DND-41 (cell line): ENCODE measurements at regions not wholly inside any gene's neighbourhood (a gene's known extent, or its start where the extent isn't known, plus 50 kb on each side); places are given as distances from the start of the nearest gene placed in this dataset.
"Not testable (repeated sequence)": the region's sequence is repeated elsewhere in the genome, so short reads cannot be mapped to it uniquely, and the experiment has no call there.

Experiments used
- ATAC-seq: fragments of 200-7000 bp; cut with Tn5 transposase; 3 replicates; pipeline ENCODE4 v1.9.1; 2021; ENCODE audit warnings: low read depth; ENCODE audit not compliant: insufficient read depth
- DNase-seq: peaks from one replicate; pipeline ENCODE4 v3.0.0-alpha.2; 2020
- H2AFZ ChIP-seq: 2 replicates; pipeline ENCODE4 v1.6.0; 2012; ENCODE audit warnings: low read depth, low read length
- H3K27ac ChIP-seq: 2 replicates; pipeline ENCODE4 v1.5.1; 2012; ENCODE audit warnings: low read length, inconsistent platforms
- H3K27me3 ChIP-seq: fragments of 200-600 bp; sonication (generic); 2 replicates; pipeline ENCODE4 v1.6.0; 2012; ENCODE audit warnings: low read length, mild to moderate bottlenecking, inconsistent platforms; ENCODE audit not compliant: insufficient read depth, poor library complexity
- H3K36me3 ChIP-seq: 2 replicates; pipeline ENCODE4 v1.5.1; 2012; ENCODE audit warnings: low read length, inconsistent platforms; ENCODE audit not compliant: insufficient read depth
- H3K4me1 ChIP-seq: 2 replicates; pipeline ENCODE4 v1.5.1; 2012; ENCODE audit warnings: mild to moderate bottlenecking, low read length; ENCODE audit not compliant: insufficient read depth
- H3K4me2 ChIP-seq: 2 replicates; pipeline ENCODE4 v1.6.0; 2012; ENCODE audit warnings: mild to moderate bottlenecking, moderate library complexity, low read length, inconsistent platforms; ENCODE audit not compliant: insufficient read depth
- H3K4me3 ChIP-seq, 2 experiments: fragments of 200-600 bp in 1 of 2; shearing (Covaris generic) in 1 of 2; 2 replicates each; pipeline ENCODE4 v1.5.1; 2012 to 2016; ENCODE audit warnings: inconsistent platforms in 2 of 2, low read length in 2 of 2, mild to moderate bottlenecking in 2 of 2, low read depth in 1 of 2, moderate library complexity in 1 of 2
- H3K79me2 ChIP-seq: 2 replicates; pipeline ENCODE4 v1.6.0; 2012; ENCODE audit warnings: low read length, inconsistent platforms; ENCODE audit not compliant: insufficient read depth
- H3K9ac ChIP-seq: 2 replicates; pipeline ENCODE4 v1.6.0; 2012; ENCODE audit warnings: low read depth, mild to moderate bottlenecking, inconsistent platforms, low read length, moderate library complexity
- H3K9me3 ChIP-seq: 2 replicates; pipeline ENCODE4 v1.5.1; 2012; ENCODE audit warnings: low read length, moderate library complexity, mild to moderate bottlenecking, inconsistent platforms; ENCODE audit not compliant: insufficient read depth, severe bottlenecking
- H4K20me1 ChIP-seq: 2 replicates; pipeline ENCODE4 v1.6.0; 2012; ENCODE audit warnings: low read length; ENCODE audit not compliant: insufficient read depth
- CTCF ChIP-seq: IDR thresholded peaks from 2 replicates; pipeline ENCODE4 v1.5.1; 2012; ENCODE audit warnings: borderline replicate concordance, low read length, moderate library complexity, mild to moderate bottlenecking; ENCODE audit not compliant: poor library complexity, severe bottlenecking; ENCODE audit errors: extremely low read depth
- EZH2 ChIP-seq: IDR thresholded peaks from 3 replicates; pipeline ENCODE4 v1.6.1; 2012; ENCODE audit warnings: borderline replicate concordance, low read depth, mild to moderate bottlenecking, moderate library complexity, low read length, inconsistent platforms; ENCODE audit not compliant: severe bottlenecking

GRCh38 chr4:167890226-167890625 lies 202.1 kb upstream of the ANXA10 start:
- ATAC-seq, result no peak

GRCh38 chr4:167893531-167893930 lies 198.8 kb upstream of the ANXA10 start:
- Histone ChIP-seq H3K9ac (no peak overlapping the region), H4K20me1 (no peaks in the 10 kb centered on the region), H3K4me3 (no peak overlapping the region), H3K4me2 (no peak overlapping the region), H3K36me3 (no peaks in the 10 kb centered on the region), H3K79me2 (no peaks in the 10 kb centered on the region), H3K27ac (no peak overlapping the region), H2AFZ (no peak overlapping the region), H3K27me3 (no peaks in the 10 kb centered on the region), H3K4me1 (no peaks in the 10 kb centered on the region), H3K9me3 (no peaks in the 10 kb centered on the region)
- no peak for ATAC-seq
- TF ChIP-seq EZH2 (no peak), CTCF (no peak)
- DNase-seq, result no peak

More at GRCh38 chr4:167890226-167890625, 202.1 kb upstream of the ANXA10 start:
- no peak for DNase-seq
- peaks cover 3% of the 10 kb centered on the region for H3K9me3 ChIP-seq
- H3K9ac ChIP-seq, result no peak overlapping the region
- H3K4me2 ChIP-seq, result no peak overlapping the region
- no peaks in the 10 kb centered on the region for H3K27me3 ChIP-seq
- no peaks in the 10 kb centered on the region for H4K20me1 ChIP-seq
- no peaks in the 10 kb centered on the region for H3K4me1 ChIP-seq
- no peak overlapping the region for H3K4me3 ChIP-seq
- H3K36me3 ChIP-seq, result no peaks in the 10 kb centered on the region
- TF ChIP-seq CTCF (no peak), EZH2 (no peak)
- H2AFZ ChIP-seq, result no peak overlapping the region
- H3K79me2 ChIP-seq, result no peaks in the 10 kb centered on the region
- H3K27ac ChIP-seq, result no peak overlapping the region

- ATAC-seq, H3K27me3 ChIP-seq, H4K20me1 ChIP-seq, H2AFZ ChIP-seq, DNase-seq, H3K9me3 ChIP-seq, H3K79me2 ChIP-seq, H3K4me2 ChIP-seq, H3K4me3 ChIP-seq, H3K27ac ChIP-seq, H3K4me1 ChIP-seq, H3K9ac ChIP-seq, H3K36me3 ChIP-seq: not testable (repeated sequence)
These were observed 196.1 kb upstream of the ANXA10 start for GRCh38 chr4:167896260-167896659.

- Histone ChIP-seq H3K9me3 (no peaks in the 10 kb centered on the region), H3K36me3 (no peaks in the 10 kb centered on the region), H3K79me2 (no peaks in the 10 kb centered on the region), H3K9ac (no peak overlapping the region), H3K4me2 (no peak overlapping the region), H2AFZ (no peak overlapping the region), H3K27me3 (no peaks in the 10 kb centered on the region), H3K4me3 (no peak overlapping the region), H3K4me1 (no peaks in the 10 kb centered on the region), H3K27ac (no peak overlapping the region), H4K20me1 (no peaks in the 10 kb centered on the region)
- TF ChIP-seq CTCF, result no peak
- no peak for TF ChIP-seq EZH2
- ATAC-seq, result no peak
- DNase-seq, result no peak
These were observed 195.2 kb upstream of the ANXA10 start for GRCh38 chr4:167897116-167897515.
